ENCODE measurements at regions not wholly inside any gene's neighbourhood (a gene's known extent, or its start where the extent isn't known, plus 50 kb on each side); places are given as distances from the start of the nearest gene placed in this dataset.
"Not testable (repeated sequence)": the region's sequence is repeated elsewhere in the genome, so short reads cannot be mapped to it uniquely, and the experiment has no call there.

DNA sequence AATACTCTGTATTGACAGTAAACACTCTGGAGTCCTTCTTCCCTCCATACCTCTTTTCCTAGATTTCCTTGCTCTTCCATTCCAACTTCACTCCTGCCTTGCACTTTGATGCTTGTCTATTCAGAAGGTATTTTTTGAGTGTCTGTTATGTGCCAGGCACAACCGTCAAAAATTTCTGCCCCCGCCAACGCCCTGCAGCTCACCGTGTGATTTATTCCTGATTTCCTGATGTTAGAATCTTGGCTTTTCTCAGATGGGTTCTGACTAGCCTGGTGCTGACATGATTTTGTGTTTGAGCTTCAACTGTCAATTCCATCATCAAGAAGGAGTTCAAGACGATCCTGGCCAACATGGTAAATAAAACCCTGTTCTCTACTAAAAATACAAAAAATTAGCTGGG lies 297.5 kb downstream of the AGTPBP1 start:
- TF ChIP-seq, protein P1, sequence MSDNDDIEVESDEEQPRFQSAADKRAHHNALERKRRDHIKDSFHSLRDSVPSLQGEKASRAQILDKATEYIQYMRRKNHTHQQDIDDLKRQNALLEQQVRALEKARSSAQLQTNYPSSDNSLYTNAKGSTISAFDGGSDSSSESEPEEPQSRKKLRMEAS (IDR thresholded peaks at IDR 0.05): no peak
- no peak for TF ChIP-seq NR2F2 (IDR thresholded peaks at IDR 0.05)
- no peak for TF ChIP-seq JUND (IDR thresholded peaks at IDR 0.05)
- TF ChIP-seq FOXA2 (IDR thresholded peaks at IDR 0.05): no peak
- TF ChIP-seq TAF1 (conservative IDR thresholded peaks at IDR 0.05): no peak
- TF ChIP-seq HNF4G (IDR thresholded peaks at IDR 0.05): no peak
- no peak overlapping the region for H3K27ac ChIP-seq (ENCODE audit: low read depth in 1 of 2, low read length in 2 of 2)
- no peak for DNase-seq (ENCODE audit: low spot score)
- no peaks in the 10 kb centered on the region for H3K36me3 ChIP-seq (ENCODE audit: control insufficient read depth in 4 of 4, insufficient read depth in 3 of 4, low read depth in 1 of 4, low read length in 3 of 4)
- no peaks in the 10 kb centered on the region for H3K4me1 ChIP-seq (ENCODE audit: control insufficient read depth in 4 of 4, insufficient read depth in 4 of 4, low read length in 3 of 4)
- peaks cover 0 to 2% (median 0%) of the 10 kb centered on the region in 4 donors for H3K27me3 ChIP-seq (ENCODE audit: control insufficient read depth in 4 of 4, insufficient read depth in 4 of 4, low read length in 3 of 4)
- peaks cover 0 to 6% (median under 1%) of the 10 kb centered on the region in 4 donors for H3K9me3 ChIP-seq (ENCODE audit: control insufficient read depth in 4 of 4, low read length in 3 of 4)
- no peak overlapping the region for H3K9ac ChIP-seq (ENCODE audit: low read depth in 1 of 2, low read length in 2 of 2)
- 78% methylated on average over 5 of the region's 5 CpGs for WGBS
- no peak overlapping the region for H3K4me3 ChIP-seq (ENCODE audit: low read depth in 1 of 3, low read length in 3 of 3)

DNA sequence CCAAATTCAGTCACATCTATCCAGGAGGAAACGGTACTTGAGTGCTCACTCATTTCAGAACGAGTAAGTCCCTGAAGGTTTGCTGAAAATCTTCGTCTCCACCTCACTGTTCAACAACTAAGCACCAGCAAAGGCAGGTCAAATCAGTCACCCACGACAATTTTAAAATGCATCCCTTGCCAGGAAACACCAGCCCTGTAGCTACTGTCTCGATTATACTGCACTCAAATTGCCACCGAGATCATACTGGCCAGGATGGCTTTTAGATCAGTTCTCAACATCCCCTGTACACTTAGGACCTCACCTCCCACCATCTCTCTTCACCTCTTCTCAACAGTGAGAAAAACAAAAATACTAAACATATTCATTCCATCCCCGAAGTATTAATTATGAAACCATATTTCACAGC lies 298.6 kb downstream of the AGTPBP1 start:
- no peaks in the 10 kb centered on the region for H3K4me1 ChIP-seq (ENCODE audit: control insufficient read depth in 4 of 4, insufficient read depth in 4 of 4, low read length in 3 of 4)
- H3K9ac ChIP-seq (ENCODE audit: low read depth in 1 of 2, low read length in 2 of 2): no peak overlapping the region
- H3K27me3 ChIP-seq (ENCODE audit: control insufficient read depth in 4 of 4, insufficient read depth in 4 of 4, low read length in 3 of 4): peaks cover 0 to 2% (median 0%) of the 10 kb centered on the region in 4 donors
- WGBS: 75% methylated on average over 7 of the region's 7 CpGs
- H3K9me3 ChIP-seq (ENCODE audit: control insufficient read depth in 4 of 4, low read length in 3 of 4): peaks cover 0 to 6% (median under 1%) of the 10 kb centered on the region in 4 donors
- no peak overlapping the region for H3K27ac ChIP-seq (ENCODE audit: low read depth in 1 of 2, low read length in 2 of 2)
- TF ChIP-seq SP1 (IDR thresholded peaks at IDR 0.05): no peak
- TF ChIP-seq, protein P2, sequence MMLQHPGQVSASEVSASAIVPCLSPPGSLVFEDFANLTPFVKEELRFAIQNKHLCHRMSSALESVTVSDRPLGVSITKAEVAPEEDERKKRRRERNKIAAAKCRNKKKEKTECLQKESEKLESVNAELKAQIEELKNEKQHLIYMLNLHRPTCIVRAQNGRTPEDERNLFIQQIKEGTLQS (IDR thresholded peaks at IDR 0.05): no peak
- H3K4me3 ChIP-seq (ENCODE audit: low read depth in 1 of 3, low read length in 3 of 3): no peak overlapping the region
- DNase-seq (ENCODE audit: low spot score): no peak
- no peaks in the 10 kb centered on the region for H3K36me3 ChIP-seq (ENCODE audit: control insufficient read depth in 4 of 4, insufficient read depth in 3 of 4, low read depth in 1 of 4, low read length in 3 of 4)

DNA sequence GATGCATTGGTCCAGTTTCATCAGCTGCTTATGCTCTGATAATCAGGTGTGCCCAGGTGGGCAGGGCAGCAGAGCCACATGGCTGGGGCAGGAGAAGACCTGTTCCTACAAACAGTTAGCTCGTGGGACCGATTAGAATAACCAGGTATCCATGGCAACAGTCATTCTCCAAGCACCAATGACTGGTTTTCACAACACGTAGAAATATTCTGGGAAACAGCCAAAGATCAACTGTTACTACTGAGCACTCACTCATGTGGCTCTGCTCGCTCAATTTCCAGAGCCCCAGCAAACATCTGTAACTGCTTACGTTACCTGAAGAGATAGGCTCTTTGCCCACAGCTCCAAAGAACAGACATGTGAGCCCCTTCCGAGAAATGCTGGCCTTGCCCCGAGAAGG lies 302.0 kb downstream of the AGTPBP1 start:
- Histone ChIP-seq H3K27ac (ENCODE audit: low read depth in 1 of 2, low read length in 2 of 2) (no peak overlapping the region), H3K36me3 (ENCODE audit: control insufficient read depth in 4 of 4, insufficient read depth in 3 of 4, low read depth in 1 of 4, low read length in 3 of 4) (no peaks in the 10 kb centered on the region), H3K27me3 (ENCODE audit: control insufficient read depth in 4 of 4, insufficient read depth in 4 of 4, low read length in 3 of 4) (no peaks in the 10 kb centered on the region), H3K9me3 (ENCODE audit: control insufficient read depth in 4 of 4, low read length in 3 of 4) (no peaks in the 10 kb centered on the region), H3K4me1 (ENCODE audit: control insufficient read depth in 4 of 4, insufficient read depth in 4 of 4, low read length in 3 of 4) (no peaks in the 10 kb centered on the region), H3K9ac (ENCODE audit: low read depth in 1 of 2, low read length in 2 of 2) (no peak overlapping the region), H3K4me3 (ENCODE audit: low read depth in 1 of 3, low read length in 3 of 3) (no peak overlapping the region)
- TF ChIP-seq, protein P3, sequence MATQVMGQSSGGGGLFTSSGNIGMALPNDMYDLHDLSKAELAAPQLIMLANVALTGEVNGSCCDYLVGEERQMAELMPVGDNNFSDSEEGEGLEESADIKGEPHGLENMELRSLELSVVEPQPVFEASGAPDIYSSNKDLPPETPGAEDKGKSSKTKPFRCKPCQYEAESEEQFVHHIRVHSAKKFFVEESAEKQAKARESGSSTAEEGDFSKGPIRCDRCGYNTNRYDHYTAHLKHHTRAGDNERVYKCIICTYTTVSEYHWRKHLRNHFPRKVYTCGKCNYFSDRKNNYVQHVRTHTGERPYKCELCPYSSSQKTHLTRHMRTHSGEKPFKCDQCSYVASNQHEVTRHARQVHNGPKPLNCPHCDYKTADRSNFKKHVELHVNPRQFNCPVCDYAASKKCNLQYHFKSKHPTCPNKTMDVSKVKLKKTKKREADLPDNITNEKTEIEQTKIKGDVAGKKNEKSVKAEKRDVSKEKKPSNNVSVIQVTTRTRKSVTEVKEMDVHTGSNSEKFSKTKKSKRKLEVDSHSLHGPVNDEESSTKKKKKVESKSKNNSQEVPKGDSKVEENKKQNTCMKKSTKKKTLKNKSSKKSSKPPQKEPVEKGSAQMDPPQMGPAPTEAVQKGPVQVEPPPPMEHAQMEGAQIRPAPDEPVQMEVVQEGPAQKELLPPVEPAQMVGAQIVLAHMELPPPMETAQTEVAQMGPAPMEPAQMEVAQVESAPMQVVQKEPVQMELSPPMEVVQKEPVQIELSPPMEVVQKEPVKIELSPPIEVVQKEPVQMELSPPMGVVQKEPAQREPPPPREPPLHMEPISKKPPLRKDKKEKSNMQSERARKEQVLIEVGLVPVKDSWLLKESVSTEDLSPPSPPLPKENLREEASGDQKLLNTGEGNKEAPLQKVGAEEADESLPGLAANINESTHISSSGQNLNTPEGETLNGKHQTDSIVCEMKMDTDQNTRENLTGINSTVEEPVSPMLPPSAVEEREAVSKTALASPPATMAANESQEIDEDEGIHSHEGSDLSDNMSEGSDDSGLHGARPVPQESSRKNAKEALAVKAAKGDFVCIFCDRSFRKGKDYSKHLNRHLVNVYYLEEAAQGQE (IDR thresholded peaks at IDR 0.05): no peak
- TF ChIP-seq, protein P4, sequence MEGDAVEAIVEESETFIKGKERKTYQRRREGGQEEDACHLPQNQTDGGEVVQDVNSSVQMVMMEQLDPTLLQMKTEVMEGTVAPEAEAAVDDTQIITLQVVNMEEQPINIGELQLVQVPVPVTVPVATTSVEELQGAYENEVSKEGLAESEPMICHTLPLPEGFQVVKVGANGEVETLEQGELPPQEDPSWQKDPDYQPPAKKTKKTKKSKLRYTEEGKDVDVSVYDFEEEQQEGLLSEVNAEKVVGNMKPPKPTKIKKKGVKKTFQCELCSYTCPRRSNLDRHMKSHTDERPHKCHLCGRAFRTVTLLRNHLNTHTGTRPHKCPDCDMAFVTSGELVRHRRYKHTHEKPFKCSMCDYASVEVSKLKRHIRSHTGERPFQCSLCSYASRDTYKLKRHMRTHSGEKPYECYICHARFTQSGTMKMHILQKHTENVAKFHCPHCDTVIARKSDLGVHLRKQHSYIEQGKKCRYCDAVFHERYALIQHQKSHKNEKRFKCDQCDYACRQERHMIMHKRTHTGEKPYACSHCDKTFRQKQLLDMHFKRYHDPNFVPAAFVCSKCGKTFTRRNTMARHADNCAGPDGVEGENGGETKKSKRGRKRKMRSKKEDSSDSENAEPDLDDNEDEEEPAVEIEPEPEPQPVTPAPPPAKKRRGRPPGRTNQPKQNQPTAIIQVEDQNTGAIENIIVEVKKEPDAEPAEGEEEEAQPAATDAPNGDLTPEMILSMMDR (IDR thresholded peaks at IDR 0.05; ENCODE audit: low read depth, low read length, missing input control): no peak
- no peak for TF ChIP-seq HNF4A (conservative IDR thresholded peaks at IDR 0.05)
- TF ChIP-seq, protein P2 (IDR thresholded peaks at IDR 0.05): no peak
- no peak for TF ChIP-seq EGR1 (IDR thresholded peaks at IDR 0.05; ENCODE audit: low read depth in 2 of 2)
- no peak for TF ChIP-seq TAF1 (conservative IDR thresholded peaks at IDR 0.05)
- TF ChIP-seq, protein P1 (IDR thresholded peaks at IDR 0.05): no peak
- no peak for TF ChIP-seq GABPA (IDR thresholded peaks at IDR 0.05 in 1 of 2, conservative IDR thresholded peaks at IDR 0.05 in 1 of 2)
- DNase-seq (ENCODE audit: low spot score): no peak
- 62% methylated on average over 7 of the region's 7 CpGs for WGBS

DNA sequence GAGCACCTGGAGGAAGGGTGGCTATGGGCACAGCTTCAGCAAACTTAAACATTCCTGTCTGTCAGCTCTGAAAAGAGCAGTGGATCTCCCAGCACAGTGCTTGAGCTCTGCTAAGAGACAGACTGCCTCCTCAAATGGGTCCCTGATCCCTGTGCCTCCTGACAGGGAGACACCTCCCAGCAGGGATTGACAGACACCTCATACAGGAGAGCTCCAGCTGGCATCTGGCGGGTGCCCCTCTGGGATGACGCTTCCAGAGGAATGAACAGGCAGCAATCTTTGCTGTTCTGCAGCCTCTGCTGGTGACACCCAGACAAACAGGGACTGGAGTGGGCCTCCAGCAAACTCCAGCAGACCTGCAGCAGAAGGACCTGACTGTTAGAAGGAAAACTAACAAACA lies 307.8 kb downstream of the AGTPBP1 start:
- WGBS: 86% methylated on average over 2 of the region's 2 CpGs
- H3K4me1 ChIP-seq (ENCODE audit: control insufficient read depth in 4 of 4, insufficient read depth in 4 of 4, low read length in 3 of 4); H3K9me3 ChIP-seq (ENCODE audit: control insufficient read depth in 4 of 4, low read length in 3 of 4); H3K27ac ChIP-seq (ENCODE audit: low read depth in 1 of 2, low read length in 2 of 2); H3K36me3 ChIP-seq (ENCODE audit: control insufficient read depth in 4 of 4, insufficient read depth in 3 of 4, low read depth in 1 of 4, low read length in 3 of 4); DNase-seq (ENCODE audit: low spot score); H3K27me3 ChIP-seq (ENCODE audit: control insufficient read depth in 4 of 4, insufficient read depth in 4 of 4, low read length in 3 of 4); H3K4me3 ChIP-seq (ENCODE audit: low read depth in 1 of 3, low read length in 3 of 3); H3K9ac ChIP-seq (ENCODE audit: low read depth in 1 of 2, low read length in 2 of 2): not testable (repeated sequence)

DNA sequence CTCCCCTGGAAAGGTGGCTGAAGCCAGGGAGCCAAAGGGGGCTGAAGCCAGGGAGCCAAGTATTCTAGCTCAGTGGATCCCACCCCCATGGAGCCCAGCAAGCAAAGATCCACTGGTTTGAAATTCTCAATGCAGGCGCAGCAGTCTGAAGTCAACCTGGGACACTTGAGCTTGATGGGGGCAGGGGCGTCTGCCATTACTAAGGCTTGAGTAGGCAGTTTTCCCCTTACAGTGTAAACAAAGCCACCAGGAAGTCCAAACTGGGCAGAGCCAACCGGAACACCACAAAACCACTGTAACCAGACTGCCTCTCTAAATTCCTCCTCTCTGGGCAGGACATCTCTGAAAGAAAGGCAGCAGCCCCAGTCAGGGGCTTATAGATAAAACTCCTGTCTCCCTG lies 308.2 kb downstream of the AGTPBP1 start:
- not testable (repeated sequence) for H3K4me1 ChIP-seq (ENCODE audit: control insufficient read depth in 4 of 4, insufficient read depth in 4 of 4, low read length in 3 of 4); H3K4me3 ChIP-seq (ENCODE audit: low read depth in 1 of 3, low read length in 3 of 3); H3K27me3 ChIP-seq (ENCODE audit: control insufficient read depth in 4 of 4, insufficient read depth in 4 of 4, low read length in 3 of 4); H3K9me3 ChIP-seq (ENCODE audit: control insufficient read depth in 4 of 4, low read length in 3 of 4); H3K36me3 ChIP-seq (ENCODE audit: control insufficient read depth in 4 of 4, insufficient read depth in 3 of 4, low read depth in 1 of 4, low read length in 3 of 4); H3K27ac ChIP-seq (ENCODE audit: low read depth in 1 of 2, low read length in 2 of 2); H3K9ac ChIP-seq (ENCODE audit: low read depth in 1 of 2, low read length in 2 of 2); DNase-seq (ENCODE audit: low spot score)
- WGBS: 58% methylated on average over 3 of the region's 3 CpGs
